Gastroesophageal sphincter (tissue), 4 donors: ENCODE measurements at regions not wholly inside any gene's neighbourhood (a gene's known extent, or its start where the extent isn't known, plus 50 kb on each side); places are given as distances from the start of the nearest gene placed in this dataset.
"Not testable (repeated sequence)": the region's sequence is repeated elsewhere in the genome, so short reads cannot be mapped to it uniquely, and the experiment has no call there.

Experiments used
- ATAC-seq: fragments of 150-250 bp; one replicate; pipeline ENCODE4 v1.9.1; 2016; ENCODE audit warnings: mild to moderate bottlenecking, moderate library complexity
- H3K27ac ChIP-seq, 4 donors: fragments of 200-600 bp; sonication (generic) in 3 of 4; 1 replicate in 3 of 4; 2 replicates in 1 of 4; pipeline ENCODE4 v1.5.1; 2016 to 2019
- H3K27me3 ChIP-seq: fragments of 200-600 bp; sonication (generic); one replicate; pipeline ENCODE4 v1.5.1; 2019
- H3K36me3 ChIP-seq, 2 donors: fragments of 200-600 bp; sonication (generic); one replicate each; pipeline ENCODE4 v1.5.1; 2019; ENCODE audit warnings: control low read depth in 1 of 2
- H3K4me1 ChIP-seq, 3 donors: fragments of 200-600 bp; sonication (generic); 1 replicate in 2 of 3; 2 replicates in 1 of 3; pipeline ENCODE4 v1.5.1; 2016 to 2019; ENCODE audit warnings: control low read depth in 2 of 3
- H3K4me3 ChIP-seq, 2 donors: fragments of 200-600 bp; sonication (generic); one replicate each; pipeline ENCODE4 v1.5.1; 2019; ENCODE audit warnings: mild to moderate bottlenecking in 1 of 2, moderate library complexity in 1 of 2
- H3K9me3 ChIP-seq, 3 donors: fragments of 200-600 bp; sonication (generic); one replicate each; pipeline ENCODE4 v1.5.1; 2017 to 2019; ENCODE audit warnings: control low read depth in 2 of 3
- EP300 ChIP-seq: sonication (generic); formaldehyde crosslinking; IDR thresholded peaks from one replicate; pipeline ENCODE4 v1.6.1; 2017; ENCODE audit warnings: antibody characterized with exemption, mild to moderate bottlenecking
- POLR2A ChIP-seq, 2 donors: fragments of 450-650 bp; IDR thresholded peaks; one replicate each; pipeline ENCODE4 v1.6.1; 2017; ENCODE audit warnings: antibody characterized with exemption in 2 of 2, mild to moderate bottlenecking in 2 of 2, moderate library complexity in 1 of 2
- POLR2AphosphoS5 ChIP-seq: sonication (generic); formaldehyde crosslinking; IDR thresholded peaks from one replicate; pipeline ENCODE4 v1.6.1; 2017; ENCODE audit warnings: antibody characterized with exemption
- WGBS, 2 donors: methylation state at CpG; one replicate each; pipeline ENCODE4 v1.1.5; 2018; ENCODE audit warnings: low coverage in 1 of 2; 5-methylcytosine and 5-hydroxymethylcytosine counted together
- TF ChIP-seq, protein P1 (sequence below), 4 experiments: fragments of 200-600 bp in 2 of 4; fragments of 450-650 bp in 2 of 4; sonication (generic) in 1 of 4; IDR thresholded peaks; one replicate each; pipeline ENCODE4 v1.5.1; 2017 to 2019; ENCODE audit warnings: antibody characterized with exemption in 4 of 4, mild to moderate bottlenecking in 2 of 4, moderate library complexity in 2 of 4

DNA sequence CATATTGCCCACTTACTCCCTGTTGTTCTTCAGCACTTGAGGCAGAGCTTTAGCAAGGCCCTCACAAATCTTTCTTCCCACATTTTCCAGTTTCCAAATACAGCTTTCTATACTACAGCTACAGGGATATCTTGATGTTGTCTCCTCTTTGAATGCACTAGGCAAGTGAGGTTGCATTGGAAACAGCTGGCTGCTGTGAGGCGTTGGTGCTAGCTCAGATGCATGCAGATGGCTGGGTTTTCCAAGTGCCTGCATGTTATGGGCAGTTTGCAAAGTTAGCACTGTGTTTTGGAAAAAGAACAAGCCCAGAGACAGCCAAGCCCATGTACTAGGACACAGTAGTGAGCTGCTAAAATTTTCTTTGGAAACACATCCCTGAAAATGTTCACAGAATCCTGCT lies 315.1 kb upstream of the RASGEF1B start:
- no peaks in the 10 kb centered on the region for H3K27me3 ChIP-seq
- H3K9me3 ChIP-seq: no peaks in the 10 kb centered on the region
- no peak overlapping the region for H3K27ac ChIP-seq
- TF ChIP-seq EP300 (no peak), POLR2A (IDR thresholded peaks at IDR 0.05) (no peak), POLR2AphosphoS5 (no peak)
- TF ChIP-seq, protein P1, sequence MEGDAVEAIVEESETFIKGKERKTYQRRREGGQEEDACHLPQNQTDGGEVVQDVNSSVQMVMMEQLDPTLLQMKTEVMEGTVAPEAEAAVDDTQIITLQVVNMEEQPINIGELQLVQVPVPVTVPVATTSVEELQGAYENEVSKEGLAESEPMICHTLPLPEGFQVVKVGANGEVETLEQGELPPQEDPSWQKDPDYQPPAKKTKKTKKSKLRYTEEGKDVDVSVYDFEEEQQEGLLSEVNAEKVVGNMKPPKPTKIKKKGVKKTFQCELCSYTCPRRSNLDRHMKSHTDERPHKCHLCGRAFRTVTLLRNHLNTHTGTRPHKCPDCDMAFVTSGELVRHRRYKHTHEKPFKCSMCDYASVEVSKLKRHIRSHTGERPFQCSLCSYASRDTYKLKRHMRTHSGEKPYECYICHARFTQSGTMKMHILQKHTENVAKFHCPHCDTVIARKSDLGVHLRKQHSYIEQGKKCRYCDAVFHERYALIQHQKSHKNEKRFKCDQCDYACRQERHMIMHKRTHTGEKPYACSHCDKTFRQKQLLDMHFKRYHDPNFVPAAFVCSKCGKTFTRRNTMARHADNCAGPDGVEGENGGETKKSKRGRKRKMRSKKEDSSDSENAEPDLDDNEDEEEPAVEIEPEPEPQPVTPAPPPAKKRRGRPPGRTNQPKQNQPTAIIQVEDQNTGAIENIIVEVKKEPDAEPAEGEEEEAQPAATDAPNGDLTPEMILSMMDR (IDR thresholded peaks at IDR 0.05): no peak
- no peak overlapping the region for H3K4me3 ChIP-seq
- WGBS, 2 donors: 100% methylated on average over 1 of the region's 1 CpG
- peaks cover 0 to 11% (median 0%) of the 10 kb centered on the region in 3 donors for H3K4me1 ChIP-seq
- ATAC-seq: no peak
- no peaks in the 10 kb centered on the region for H3K36me3 ChIP-seq

DNA sequence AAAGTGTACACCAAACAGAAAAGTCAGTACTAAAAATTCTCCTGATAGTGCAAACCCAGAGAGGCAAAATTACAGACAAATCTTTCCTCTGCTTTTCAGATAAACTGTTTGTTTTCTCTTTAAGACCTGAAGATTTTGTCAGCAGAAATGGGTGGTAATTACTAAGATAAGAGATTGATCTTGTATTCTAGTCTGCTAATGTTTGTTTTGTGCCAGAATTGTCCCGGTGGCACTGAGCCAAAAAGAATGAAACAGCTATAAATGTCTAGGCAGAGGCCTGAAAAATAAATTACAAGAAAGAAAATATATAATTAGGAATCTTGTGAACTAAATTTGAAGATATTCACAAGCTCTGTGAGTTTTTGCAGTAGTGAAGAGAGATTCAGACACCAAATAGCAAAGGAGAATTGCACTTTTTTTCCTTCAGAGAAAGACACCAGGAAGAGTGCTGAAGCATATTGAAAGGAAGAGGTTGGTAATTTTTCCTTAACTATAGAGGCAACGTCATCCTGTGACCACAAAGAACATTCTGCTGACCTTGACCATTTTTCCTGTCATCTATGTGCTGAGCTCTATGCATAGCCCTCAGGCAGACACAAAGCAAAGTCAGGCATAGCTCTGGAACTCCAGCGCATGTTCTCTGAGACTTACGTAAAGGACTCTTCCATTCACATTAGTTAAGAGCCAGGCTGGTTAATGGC lies 314.5 kb upstream of the RASGEF1B start:
- H3K27me3 ChIP-seq: no peaks in the 10 kb centered on the region
- WGBS, 2 donors: 33 to 53% methylated on average over 2 to 4 of the region's 4 CpGs
- H3K27ac ChIP-seq: no peak overlapping the region
- no peak for TF ChIP-seq POLR2AphosphoS5
- TF ChIP-seq, protein P1 (IDR thresholded peaks at IDR 0.05): no peak
- no peak for TF ChIP-seq EP300
- TF ChIP-seq POLR2A (IDR thresholded peaks at IDR 0.05): no peak
- no peak for ATAC-seq
- H3K36me3 ChIP-seq: no peaks in the 10 kb centered on the region
- peaks cover 0 to 11% (median 0%) of the 10 kb centered on the region in 3 donors for H3K4me1 ChIP-seq
- no peaks in the 10 kb centered on the region for H3K9me3 ChIP-seq
- H3K4me3 ChIP-seq: no peak overlapping the region

DNA sequence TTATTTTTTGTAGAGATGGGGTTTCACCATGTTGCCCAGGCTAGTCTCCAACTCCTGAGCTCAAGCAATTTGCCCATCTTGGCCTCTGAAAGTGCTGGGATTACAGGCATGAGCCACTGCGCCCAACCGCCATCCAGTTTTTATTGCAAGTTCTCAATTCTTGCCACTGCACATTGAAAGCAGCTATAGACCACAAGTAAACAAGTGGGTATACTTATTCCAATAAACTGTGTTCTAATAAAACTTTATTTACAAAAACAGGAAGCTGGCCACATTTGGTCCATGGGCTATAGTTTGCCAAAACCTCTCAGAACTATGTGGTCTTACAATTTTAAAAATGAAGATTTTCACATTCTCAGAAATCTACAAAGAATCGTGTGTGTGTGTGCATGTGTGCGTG lies 313.6 kb upstream of the RASGEF1B start:
- Histone ChIP-seq H3K4me1 (peaks cover 0 to 11% (median 0%) of the 10 kb centered on the region in 3 donors), H3K9me3 (no peaks in the 10 kb centered on the region), H3K27ac (no peak overlapping the region), H3K4me3 (no peak overlapping the region), H3K36me3 (no peaks in the 10 kb centered on the region), H3K27me3 (no peaks in the 10 kb centered on the region)
- WGBS, 2 donors: 89 to 95% methylated on average over 2 to 4 of the region's 4 CpGs
- TF ChIP-seq POLR2AphosphoS5 (no peak), EP300 (no peak), POLR2A (IDR thresholded peaks at IDR 0.05) (no peak)
- TF ChIP-seq, protein P1 (IDR thresholded peaks at IDR 0.05): no peak
- ATAC-seq: no peak

DNA sequence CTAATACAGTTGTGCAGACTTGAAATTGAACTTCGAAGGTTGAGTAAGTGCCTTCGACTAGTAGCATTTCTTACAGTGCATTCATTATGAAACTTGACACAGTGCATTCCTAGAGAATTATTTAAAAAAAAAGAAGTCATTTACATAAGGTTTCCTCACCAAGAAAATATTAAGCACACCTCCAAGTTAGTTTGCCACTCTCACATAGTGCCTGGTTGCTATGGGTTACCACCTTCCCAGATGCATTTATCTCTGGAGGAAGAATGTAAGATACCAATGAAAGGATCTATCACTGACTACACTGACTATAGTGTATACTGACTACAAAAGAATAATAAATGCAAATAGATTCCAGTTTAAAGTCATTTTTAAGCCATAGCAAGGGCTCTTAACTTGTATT lies 311.9 kb upstream of the RASGEF1B start:
- Histone ChIP-seq H3K36me3 (no peaks in the 10 kb centered on the region), H3K4me3 (no peak overlapping the region), H3K4me1 (peaks cover 0 to 11% (median 0%) of the 10 kb centered on the region in 3 donors), H3K27me3 (no peaks in the 10 kb centered on the region), H3K9me3 (no peaks in the 10 kb centered on the region), H3K27ac (no peak overlapping the region)
- 82 to 84% methylated on average over 2 of the region's 2 CpGs for WGBS, 2 donors
- TF ChIP-seq EP300 (no peak), POLR2A (IDR thresholded peaks at IDR 0.05) (no peak)
- TF ChIP-seq, protein P1 (IDR thresholded peaks at IDR 0.05): no peak
- no peak for ATAC-seq

DNA sequence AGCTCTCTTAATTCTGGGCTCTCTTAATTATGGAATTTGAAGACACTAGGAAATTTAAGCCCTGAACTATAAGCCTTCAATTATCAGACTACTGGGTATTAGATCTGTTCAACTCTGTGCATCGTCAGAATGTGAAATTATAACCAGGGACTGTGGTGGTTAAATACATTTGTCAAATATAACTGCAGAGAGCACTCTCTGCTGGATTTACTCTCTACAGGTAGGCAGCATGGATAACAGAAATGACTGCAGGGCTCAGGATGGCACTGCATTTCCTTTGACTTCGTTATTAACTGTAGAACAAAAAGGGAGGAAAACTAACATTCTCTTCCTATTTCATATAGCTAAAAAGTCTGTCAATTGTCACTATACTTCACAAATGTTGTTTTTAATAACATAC lies 310.1 kb upstream of the RASGEF1B start:
- TF ChIP-seq EP300: no peak
- TF ChIP-seq POLR2AphosphoS5: no peak
- no peak for TF ChIP-seq POLR2A (IDR thresholded peaks at IDR 0.05)
- TF ChIP-seq, protein P1 (IDR thresholded peaks at IDR 0.05): no peak
- Histone ChIP-seq H3K27ac (no peak overlapping the region), H3K36me3 (no peaks in the 10 kb centered on the region), H3K4me1 (peaks cover 0 to 9% (median 0%) of the 10 kb centered on the region in 3 donors), H3K27me3 (no peaks in the 10 kb centered on the region), H3K4me3 (no peak overlapping the region), H3K9me3 (no peaks in the 10 kb centered on the region)
- ATAC-seq: no peak
- 33 to 61% methylated on average over 2 of the region's 2 CpGs for WGBS, 2 donors

DNA sequence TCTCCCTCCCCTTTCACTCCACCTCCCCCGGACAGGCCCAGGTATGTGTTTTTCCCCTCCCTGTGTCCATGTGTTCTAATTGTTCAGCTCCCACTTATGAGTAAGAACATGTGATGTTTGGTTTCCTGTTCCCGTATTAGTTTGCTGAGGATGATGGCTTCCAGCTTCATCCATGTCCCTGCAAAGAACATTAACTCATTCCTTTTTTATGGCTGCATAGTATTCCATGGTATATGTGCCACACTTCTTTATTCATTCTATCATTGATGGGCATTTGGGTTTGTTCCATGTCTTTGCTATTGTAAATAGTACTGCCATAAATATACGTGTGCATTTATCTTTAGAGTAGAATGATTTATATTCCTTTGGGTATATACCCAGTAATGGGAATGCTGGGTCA lies 306.0 kb upstream of the RASGEF1B start:
- H3K27ac ChIP-seq, H3K27me3 ChIP-seq, H3K4me3 ChIP-seq, H3K4me1 ChIP-seq, H3K36me3 ChIP-seq, ATAC-seq, H3K9me3 ChIP-seq: not testable (repeated sequence)
- 76% methylated on average over 2 to 3 of the region's 3 CpGs for WGBS, 2 donors
